NCI-H2107 treated with DMSO at 0.1 percent for 48 hours (cell line): ENCODE measurements at regions not wholly inside any gene's neighbourhood (a gene's known extent, or its start where the extent isn't known, plus 50 kb on each side); places are given as distances from the start of the nearest gene placed in this dataset.
A peak's percentile ranks its signal among the peaks of the same experiment; 100 is the strongest.
"Not testable (repeated sequence)": the region's sequence is repeated elsewhere in the genome, so short reads cannot be mapped to it uniquely, and the experiment has no call there.

Source experiments
- DNase-seq: peaks from one replicate; lab custom pipeline; 2025; ENCODE audit not compliant: unreplicated experiment; lab: John Stamatoyannopoulos, UW

DNA sequence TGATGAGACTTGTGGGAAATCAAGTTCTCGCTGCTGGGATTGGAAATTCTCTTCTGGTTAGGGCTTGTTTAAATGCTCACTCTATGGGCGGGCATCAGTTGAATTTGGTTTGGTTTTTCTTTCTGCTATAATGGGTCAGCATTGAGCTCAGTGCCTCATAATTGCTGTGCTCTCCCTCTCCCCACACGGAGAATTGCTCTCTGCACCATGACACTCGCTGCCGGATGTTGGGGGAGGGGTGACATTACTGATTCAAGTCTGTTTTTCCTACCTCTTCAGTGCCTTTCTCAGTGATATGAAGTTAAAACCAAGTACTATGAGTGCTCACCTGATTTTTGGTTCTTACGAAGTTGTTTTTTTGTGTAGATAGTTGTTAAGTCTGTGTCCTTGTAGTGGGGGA lies 599.6 kb downstream of the EPM2A start:
- no peak for DNase-seq

DNA sequence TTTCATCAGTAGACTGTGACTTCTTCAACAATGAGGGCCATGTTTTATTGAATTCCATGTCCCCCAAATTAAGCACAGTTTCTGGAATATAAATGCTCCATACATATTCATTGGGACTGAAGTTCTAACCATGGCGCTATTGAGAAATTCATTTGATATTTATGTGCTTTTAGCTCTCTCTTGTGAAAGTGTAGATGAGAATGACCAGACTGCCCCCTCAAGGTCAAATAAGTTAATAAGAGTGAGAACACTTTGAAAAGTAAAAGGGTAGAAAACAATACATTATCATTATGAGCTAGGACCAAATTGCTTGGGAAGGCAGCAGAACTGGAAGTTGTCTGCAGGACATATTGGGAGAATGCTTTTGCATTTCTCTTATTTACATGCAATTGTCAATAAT lies 597.9 kb downstream of the EPM2A start:
- DNase-seq = no peak

- DNase-seq = no peak
Observed at GRCh38 chr6:145138469-145139139, 596.7 kb downstream of the EPM2A start.

DNA sequence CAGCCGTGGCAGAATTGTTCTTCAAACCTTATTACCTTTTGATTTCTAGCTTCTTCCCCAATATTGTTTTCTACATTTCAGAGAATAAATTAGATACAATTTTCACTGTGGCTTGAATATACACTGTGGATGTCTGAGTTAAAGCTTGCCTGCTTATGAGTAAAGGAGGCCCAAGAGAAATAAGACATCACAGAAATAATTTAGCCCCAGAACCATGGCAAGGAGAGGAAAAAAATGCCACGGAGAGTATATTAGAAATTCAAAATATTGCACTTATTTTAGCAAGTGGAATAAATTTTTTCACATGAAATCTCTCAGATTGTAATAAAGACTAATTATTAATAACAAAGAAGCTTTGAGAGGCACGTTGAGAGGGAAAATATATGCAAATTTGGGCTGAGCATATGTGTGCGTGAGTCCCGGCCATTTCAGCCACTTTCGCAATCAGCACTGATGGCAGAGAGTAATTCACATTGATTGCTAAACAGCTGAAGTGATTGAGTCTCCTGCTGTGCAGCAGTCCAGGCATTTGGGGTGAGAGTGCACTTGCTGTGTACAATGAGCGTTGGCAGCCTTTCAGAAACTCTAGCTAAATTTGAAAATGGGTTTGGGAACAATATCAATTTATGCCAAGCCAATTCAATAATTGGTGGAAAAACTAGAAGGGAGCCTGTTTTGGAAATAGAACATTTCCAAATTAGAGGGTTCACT lies 596.0 kb downstream of the EPM2A start:
- DNase-seq = peak; percentile 40

GRCh38 chr6:145139895-145140294 lies 595.4 kb downstream of the EPM2A start:
- DNase-seq = no peak

DNA sequence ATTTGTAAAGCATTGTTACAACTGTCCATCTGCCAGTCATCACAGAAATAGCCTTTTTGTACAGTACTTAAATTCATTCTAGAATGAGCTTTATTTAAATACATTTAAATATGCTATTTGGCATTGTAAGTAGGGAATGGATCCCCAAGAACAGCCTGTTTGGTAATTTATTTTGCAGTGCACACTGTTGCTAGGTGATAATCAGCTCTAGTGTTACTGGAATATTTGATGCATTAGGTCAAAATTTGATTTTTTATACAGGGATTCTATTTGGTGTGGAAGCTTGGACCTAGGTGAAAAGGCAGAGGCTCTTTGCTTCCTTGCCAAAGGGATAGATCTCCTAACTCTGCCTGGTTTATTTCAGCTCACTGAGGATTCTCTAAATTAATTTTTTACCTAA lies 593.7 kb downstream of the EPM2A start:
- no peak for DNase-seq

DNA sequence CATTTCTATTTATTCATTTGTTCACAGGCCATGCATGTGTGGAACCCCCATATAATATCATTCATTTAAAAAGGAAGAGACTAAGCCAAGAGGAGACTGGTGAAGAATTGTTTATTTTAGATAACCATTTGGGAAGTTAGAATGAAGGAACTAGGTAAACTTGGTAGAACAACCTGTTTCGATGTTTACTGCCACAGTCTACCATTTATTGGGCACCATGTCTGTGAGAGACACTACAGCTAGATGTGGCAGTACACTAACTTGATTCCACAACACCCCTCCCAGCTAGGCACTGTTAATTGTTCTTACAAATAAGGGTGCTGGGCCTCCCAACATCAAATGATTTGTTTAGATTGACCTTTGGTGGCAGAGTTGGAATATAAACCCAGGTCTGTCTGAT lies 592.4 kb downstream of the EPM2A start:
- no peak for DNase-seq

DNA sequence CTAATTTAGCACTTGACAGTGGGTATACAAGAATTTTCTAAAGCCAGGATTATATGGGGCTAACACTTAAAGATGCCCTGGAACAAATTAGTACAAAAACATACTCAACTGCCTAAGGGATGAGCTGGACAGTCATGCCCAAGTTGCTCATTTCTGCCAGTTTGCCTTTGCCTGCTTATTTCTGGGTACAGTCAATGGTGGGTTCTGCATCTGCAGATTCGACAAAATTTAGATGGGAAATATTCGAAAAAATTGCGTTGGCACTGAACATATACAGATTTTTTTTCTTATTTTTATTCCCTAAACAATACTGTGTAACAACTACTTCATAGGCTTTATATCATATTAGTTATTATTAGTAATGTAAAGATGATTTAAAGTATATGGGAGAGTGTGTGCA lies 591.9 kb downstream of the EPM2A start:
- DNase-seq = no peak

DNA sequence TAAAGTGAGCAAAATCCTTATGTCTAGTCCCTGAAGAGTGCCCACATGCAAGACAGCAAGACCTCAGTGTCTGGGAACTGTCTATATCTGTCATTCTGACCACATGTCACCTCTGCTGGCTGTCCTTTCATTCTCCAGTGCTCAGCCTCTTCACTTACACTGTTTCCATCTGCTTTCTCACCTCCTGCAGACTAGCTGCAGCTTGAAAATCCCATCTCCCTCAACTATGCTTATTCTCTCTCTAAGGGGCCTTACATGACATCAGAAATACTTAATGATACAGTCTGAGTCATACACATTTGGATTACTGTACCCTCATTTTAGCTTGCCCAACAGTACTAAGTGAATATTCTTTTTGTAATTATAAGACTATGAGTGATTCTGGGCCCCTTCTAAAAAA lies 587.8 kb downstream of the EPM2A start:
- DNase-seq = peak; percentile 30

DNA sequence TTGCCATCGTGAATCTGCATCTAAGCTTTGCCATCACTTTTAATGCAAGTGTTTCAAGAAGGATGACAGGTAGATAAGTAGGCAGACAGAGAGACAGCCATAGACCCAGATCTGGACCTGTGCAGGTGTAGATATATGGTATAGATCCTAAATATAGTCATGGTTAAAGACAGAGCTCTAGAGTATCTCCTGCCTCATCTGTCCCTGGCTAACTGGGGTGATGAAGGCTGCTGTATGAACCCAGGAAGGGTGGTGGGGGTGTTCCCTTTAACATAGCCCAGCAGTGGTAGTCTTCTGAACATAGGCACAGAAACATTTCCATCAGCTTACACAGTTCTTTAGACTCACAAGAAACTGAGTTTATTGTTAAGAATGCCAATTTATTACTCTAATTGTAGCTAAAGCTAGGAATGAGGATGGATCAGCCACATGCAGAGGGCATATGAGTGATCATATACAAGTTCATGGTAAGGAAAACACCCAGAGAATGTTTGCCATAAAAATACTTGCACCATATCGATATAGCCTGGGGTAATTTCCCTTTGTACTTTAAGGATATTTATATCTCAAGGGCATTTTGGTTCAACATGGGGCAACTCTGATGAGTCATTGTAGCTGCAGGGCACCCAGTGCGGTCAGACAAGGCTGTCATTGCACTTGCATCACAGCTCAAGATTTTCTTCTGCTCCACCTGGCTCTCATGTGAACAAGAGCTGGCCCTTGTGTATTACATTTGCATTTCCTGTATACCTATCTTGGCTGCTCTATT lies 587.2 kb downstream of the EPM2A start:
- peak; percentile 64 for DNase-seq

DNA sequence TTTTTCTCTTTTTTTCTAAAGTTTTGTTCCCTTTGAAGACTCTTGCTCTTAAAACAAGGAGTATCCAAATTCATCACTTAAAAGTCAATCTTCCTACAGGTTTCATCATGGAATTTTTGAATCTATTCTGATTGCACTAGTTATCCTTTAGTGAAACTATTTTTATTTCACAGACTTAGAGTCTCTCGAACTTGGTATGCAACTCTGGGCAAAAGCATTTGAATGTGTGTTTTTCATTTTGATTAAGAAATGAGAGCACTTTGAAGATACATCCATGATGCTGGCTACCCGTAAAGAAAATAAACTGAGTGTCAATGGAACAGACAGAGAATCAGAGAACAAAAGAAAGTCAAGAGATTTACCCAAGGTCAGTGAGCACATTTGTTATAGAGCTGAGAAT lies 586.5 kb downstream of the EPM2A start:
- DNase-seq = no peak

DNA sequence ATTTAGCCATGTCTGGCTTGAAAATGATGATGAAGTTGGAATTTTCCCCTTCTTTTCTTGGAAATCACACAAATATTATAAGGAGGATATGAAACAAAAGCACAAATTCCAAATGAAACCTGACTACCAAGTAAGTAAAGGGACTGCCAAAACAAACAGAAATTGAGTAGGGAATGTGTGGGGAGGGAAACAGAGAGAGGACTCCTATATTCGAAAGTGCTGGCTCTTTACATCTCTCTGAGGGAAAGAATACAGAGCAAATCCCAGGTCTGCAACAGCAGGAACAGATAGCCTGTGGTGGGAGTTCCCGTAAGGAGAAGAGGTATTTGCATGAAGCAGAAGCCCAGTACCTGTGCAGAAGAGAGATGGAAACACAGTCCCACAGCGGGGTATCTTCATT lies 583.7 kb downstream of the EPM2A start:
- peak; percentile 21 for DNase-seq

GRCh38 chr6:145153495-145153894 lies 581.8 kb downstream of the EPM2A start:
- no peak for DNase-seq

DNA sequence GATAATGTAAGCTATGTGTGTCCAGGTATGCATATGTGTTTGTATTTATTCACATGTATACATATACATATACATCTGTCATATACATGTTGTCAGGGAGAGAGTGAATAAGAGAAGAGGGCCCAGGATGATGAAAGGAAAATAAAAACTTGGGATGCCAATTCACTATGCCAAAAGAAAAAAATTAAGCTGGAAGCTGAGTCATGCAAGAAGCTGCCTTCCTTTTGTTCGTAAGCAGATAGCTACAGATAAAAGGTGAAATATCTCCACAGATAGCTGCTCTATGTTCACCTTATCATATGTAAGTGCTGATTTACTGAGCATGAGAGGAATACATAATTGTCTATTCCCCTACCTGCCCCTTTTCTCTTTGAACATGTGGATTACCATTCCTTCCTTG lies 579.9 kb downstream of the EPM2A start:
- no peak for DNase-seq

GRCh38 chr6:145155873-145156782 lies 579.2 kb downstream of the EPM2A start:
- no peak for DNase-seq

DNA sequence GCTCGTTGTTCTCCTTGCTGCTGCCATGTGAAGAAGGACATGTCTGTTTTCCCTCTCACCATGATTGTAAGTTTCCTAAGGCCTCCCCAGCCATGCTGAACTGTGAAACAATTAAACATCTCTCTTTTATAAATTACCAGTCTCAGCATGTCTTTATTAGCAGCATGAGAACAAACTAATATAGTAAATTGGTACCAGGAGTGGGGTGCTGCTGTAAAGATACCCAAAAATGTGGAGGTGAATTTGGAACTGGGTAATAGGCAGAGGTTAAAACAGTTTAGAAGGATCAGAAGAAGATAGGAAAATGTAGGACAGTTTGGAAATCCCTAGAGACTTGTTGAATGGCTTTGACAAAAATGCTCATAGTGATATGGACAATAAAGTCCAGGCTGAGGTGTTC lies 576.7 kb downstream of the EPM2A start:
- DNase-seq = not testable (repeated sequence)

DNA sequence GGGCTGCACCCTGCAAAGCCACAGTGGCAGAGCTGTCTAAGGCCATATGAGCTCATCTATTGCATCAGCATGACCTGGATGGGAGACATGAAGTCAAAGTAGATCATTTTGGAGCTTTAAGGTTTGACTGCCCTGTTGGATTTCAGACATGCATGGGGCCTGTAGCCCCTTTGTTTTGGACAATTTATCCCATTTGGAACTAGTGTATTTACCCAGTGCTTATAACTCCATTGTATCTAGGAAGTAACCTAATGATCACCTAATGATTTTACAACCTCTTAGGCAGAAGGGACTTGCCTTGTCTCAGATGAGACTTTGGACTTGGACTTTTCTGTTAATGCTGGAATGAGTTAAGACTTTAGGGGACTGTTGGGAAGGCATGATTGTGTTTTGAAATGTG lies 575.4 kb downstream of the EPM2A start:
- no peak for DNase-seq

- DNase-seq = no peak
Observed at GRCh38 chr6:145161501-145161900, 573.8 kb downstream of the EPM2A start.

DNA sequence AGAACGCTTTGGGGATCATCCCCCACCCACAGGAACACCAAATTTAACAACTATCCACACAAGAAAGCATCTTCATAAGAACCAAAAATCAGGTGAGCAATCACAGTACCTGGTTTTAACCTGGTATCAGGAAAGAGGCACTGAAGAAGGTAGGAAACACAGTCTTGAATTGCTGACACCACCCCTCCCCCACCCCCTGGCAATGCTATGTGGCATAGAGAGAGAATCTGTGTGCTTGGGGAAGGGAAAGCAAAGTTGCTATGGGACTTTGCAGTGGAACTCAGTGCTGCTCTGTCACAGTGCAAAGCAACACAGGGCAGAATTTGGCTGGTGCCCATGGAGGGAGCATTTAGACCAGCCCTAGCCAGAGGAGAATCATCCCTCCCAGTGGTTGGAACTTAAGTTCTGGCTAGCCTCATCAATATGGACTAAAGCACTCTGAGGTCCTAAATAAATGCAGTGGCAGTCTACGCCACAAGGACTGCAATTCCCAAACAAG lies 565.5 kb downstream of the EPM2A start:
- no peak for DNase-seq

- no peak for DNase-seq
Observed at GRCh38 chr6:145175470-145175869, 559.9 kb downstream of the EPM2A start.

DNA sequence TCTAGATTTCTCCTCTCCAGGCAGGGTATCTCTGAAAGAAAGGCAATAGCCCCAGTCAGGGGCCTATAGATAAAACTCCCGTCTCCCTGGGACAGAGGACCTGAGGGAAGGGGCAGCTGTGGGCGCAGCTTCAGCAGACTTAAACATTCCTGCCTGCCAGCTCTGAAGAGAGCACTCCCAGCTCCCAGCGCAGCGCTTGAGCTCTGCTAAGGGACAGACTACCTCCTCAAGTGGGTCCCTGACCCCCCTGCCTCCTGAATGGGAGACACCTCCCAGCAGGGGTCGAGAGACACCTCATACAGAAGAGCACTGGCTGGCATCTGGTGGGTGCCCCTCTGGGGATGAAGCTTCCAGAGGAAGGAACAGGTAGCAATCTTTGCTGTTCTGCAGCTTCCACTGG lies 556.9 kb downstream of the EPM2A start:
- no peak for DNase-seq
